D721Med (cell line): ENCODE measurements at regions not wholly inside any gene's neighbourhood (a gene's known extent, or its start where the extent isn't known, plus 50 kb on each side); places are given as distances from the start of the nearest gene placed in this dataset.

ENCODE experiments used
- DNase-seq: peaks from one replicate; pipeline ENCODE4 v3.0.0; 2011; ENCODE audit warnings: low spot score; ENCODE audit not compliant: insufficient read length
- FAIRE-seq: peaks from 2 replicates; lab custom pipeline; 2011; peaks lifted over from hg19 to GRCh38; lab: Jason Lieb, UNC
- TF ChIP-seq, protein P1 (sequence below): IDR thresholded peaks from 2 replicates; pipeline ENCODE4 v1.5.1; 2012; ENCODE audit warnings: mild to moderate bottlenecking, control low read depth; ENCODE audit not compliant: insufficient read depth; ENCODE audit errors: missing control alignments

DNA sequence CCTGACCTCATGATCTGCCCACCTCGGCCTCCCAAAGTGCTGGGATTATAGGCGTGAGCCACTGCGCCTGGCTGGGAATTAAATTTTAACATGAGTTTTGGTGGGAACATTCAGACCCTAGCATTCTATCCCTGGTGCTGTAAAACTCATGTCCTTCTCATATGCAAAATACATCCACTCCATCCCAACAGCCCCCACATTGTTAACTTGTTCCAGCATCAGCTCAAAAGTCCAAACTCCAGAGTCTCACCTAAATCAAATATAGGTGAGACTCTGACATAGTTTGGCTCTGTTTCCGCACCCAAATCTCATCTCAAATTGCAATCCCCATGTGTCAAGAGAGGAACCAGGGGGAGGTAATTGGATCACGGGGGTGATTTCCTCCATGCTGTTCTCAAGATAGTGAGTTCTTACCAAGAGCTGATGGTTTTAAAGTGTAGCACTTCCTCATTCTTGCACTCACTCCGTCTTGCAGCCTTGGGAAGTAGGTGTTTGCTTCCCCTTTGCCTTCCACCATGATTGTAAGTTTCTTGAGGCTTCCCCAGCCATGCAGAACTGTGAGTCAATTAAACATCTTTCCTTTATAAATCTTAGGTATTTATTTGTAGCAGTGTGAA lies 96.2 kb upstream of the PLCL2 start:
- FAIRE-seq, result no peak
- TF ChIP-seq, protein P1, sequence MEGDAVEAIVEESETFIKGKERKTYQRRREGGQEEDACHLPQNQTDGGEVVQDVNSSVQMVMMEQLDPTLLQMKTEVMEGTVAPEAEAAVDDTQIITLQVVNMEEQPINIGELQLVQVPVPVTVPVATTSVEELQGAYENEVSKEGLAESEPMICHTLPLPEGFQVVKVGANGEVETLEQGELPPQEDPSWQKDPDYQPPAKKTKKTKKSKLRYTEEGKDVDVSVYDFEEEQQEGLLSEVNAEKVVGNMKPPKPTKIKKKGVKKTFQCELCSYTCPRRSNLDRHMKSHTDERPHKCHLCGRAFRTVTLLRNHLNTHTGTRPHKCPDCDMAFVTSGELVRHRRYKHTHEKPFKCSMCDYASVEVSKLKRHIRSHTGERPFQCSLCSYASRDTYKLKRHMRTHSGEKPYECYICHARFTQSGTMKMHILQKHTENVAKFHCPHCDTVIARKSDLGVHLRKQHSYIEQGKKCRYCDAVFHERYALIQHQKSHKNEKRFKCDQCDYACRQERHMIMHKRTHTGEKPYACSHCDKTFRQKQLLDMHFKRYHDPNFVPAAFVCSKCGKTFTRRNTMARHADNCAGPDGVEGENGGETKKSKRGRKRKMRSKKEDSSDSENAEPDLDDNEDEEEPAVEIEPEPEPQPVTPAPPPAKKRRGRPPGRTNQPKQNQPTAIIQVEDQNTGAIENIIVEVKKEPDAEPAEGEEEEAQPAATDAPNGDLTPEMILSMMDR, result no peak
- no peak for DNase-seq

DNA sequence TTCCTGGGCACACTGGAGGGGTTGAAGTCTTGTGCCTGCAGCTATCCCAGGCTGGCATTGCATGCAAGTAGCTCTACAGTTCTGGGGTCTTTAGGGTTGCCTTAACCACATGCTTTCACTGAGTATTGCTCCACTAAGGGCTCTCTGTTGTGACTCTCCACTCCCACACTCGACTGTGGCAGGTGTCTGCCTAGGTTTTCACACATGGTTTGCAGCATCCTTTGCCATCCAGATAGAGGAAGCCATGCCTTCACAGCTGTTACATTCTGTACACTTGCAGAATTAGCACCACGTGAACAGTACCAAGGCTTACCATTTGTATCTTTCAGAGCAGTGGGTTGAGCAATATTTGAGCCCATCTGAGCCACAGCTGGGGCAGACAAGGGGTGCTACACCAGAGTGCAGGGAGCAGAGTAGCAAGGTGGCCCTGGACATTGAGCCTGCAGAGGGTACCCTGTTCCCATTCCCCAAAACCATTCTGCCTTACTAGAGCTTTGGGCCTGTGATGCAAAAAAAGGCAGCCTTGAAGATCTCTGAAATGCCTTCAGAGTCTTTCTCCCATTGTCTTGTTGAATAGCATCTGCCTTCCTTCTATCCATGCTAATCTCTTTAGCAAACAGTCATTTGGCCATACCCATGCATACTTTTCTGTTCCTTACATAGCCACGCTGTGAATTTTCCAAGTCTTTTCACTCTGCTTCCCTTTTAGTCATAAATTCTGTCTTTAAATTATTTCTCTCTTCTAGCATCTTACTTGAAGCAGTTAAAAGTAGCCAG lies 95.2 kb upstream of the PLCL2 start:
- no peak for FAIRE-seq
- TF ChIP-seq, protein P1, result no peak
- no peak for DNase-seq

DNA sequence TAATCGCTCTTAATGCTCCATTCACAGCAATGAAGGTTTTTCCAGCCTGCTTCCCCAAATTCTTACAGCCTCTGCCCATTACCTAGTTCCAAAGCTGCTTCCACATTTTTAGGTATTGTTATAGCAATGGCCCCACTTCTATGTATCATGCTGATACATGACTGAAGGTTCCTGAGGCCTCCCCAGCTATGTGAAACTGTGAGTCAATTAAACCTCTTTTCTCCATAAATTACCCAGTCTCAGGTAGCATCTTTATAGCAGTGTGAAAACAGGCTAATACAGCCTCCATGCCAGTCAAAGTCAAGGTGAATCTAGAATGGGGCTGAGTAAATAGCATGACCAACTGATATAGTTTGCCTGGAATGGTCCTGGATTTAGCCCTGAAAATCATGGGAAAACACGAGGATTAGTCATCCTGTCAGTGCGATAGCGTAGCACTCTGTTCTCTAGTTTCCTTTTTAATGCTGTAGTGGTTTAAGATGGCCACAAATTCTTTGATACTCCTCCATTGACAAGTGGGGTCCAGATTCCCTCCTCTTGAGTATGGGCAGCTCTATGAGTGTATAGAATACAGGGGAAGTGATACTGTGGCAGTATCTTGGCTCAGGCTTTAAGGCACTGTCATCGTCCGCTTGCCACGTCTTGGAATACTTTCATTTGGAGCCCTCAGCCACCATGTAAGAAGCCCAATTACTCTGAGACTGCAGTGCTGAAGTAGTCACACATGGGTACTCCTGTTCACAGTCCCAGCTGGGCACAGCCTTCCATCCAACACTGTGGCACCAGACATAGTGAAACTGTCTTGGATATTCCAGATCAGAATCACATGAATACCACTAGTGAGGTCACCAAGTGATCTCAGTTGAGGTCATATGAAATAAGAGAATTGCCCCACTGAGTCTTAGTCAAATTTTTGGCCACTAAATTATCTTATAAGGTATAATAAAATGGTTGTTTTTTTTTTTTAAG lies 94.0 kb upstream of the PLCL2 start:
- FAIRE-seq (no peak), DNase-seq (no peak)
- TF ChIP-seq, protein P1, result no peak

DNA sequence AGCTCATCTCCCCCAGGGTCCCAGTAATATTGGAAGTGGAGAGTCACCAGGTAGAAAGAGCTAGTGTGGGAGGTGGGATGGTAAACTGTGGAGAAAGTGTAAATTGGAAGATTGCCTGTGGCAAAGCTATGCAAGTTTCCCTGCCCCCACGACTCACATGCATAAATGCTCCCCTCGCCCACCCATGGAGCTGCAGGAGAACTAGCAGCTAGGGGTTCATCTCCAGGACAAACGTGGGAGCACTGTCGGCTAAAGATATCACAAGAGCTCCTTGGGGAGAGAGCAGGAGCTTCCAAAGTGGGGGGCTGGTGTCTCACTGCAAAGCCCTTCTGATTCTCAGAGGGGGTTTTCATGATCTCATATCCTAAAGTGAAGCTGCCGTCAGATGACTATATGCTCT lies 91.4 kb upstream of the PLCL2 start:
- no peak for FAIRE-seq

DNA sequence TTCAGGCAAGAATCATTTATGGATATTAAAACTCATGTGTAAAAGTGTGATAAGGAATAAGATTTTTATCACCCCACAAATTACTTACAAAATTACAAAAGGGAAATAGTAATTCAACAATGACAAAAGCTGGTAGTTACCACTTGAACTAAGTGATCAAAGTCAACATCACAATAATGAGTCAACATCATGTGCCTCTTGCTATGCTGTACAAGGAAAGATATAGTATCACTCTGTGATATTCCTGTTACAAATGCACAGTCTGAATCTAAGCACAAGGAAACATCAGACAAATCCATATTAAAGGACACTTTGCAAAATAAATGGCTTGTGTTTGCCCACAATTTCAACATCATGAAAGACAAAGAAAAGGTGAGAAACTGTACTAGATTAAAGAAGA lies 90.5 kb upstream of the PLCL2 start:
- TF ChIP-seq, protein P1, result no peak
- no peak for DNase-seq
- FAIRE-seq, result no peak

More for the DNA sequence above, 91.4 kb upstream of the PLCL2 start:
- TF ChIP-seq, protein P1, result no peak
- DNase-seq, result no peak

DNA sequence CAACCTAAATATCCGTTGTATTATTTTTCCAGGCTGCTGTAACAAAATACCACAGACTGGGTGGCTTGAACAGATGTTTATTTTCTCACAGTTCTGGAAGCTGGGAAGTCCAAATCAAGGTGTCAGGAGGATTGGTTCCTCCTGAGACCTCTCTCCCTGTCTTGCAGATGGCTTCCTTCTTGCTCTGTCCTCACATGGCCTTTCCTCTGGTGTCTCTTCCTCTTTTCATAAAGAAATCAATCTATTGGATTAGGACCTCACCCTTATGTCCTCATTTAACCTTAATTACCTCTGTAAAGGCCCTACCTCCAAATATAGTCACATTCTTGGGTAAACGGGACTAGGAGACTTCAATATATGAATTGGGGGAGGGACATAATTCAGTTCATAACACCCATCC lies 89.2 kb upstream of the PLCL2 start:
- no peak for FAIRE-seq
- DNase-seq, result no peak
- TF ChIP-seq, protein P1, result no peak
